Endothelial cell of umbilical vein (primary cell): ENCODE measurements at regions not wholly inside any gene's neighbourhood (a gene's known extent, or its start where the extent isn't known, plus 50 kb on each side); places are given as distances from the start of the nearest gene placed in this dataset.

ENCODE experiments used
- BruUV-seq: library from RNA; stranded (reverse); fragments of 400-500 nt; replicated peaks from 2 replicates; lab custom pipeline; 2021; lab: Mats Ljungman, UMichigan
- CTCF ChIA-PET: fragments of 300-600, 350-600 bp; sonication (Branson Sonifier 250); formaldehyde crosslinking; loops from one replicate; lab custom pipeline; 2021; ENCODE audit warnings: antibody characterized with exemption, inconsistent platforms; lab: Charles Lee
- POLR2A ChIA-PET: fragments of 300-600, 350-600 bp; sonication (Branson Sonifier 250); formaldehyde crosslinking; loops from one replicate; lab custom pipeline; 2021; ENCODE audit warnings: antibody characterized with exemption, inconsistent platforms; lab: Charles Lee
- DNase-seq: peaks from one replicate; pipeline ENCODE4 v3.0.0-alpha.2; 2011; ENCODE audit warnings: low read depth, low spot score
- FAIRE-seq: peaks from 2 replicates; lab custom pipeline; 2011; peaks lifted over from hg19 to GRCh38; lab: Jason Lieb, UNC
- H2AFZ ChIP-seq: 2 replicates; pipeline ENCODE4 v1.6.0; 2012; ENCODE audit warnings: low read depth, low read length, control low read depth, inconsistent platforms
- H3K27ac ChIP-seq: 2 replicates; pipeline ENCODE4 v1.5.1; 2011; ENCODE audit warnings: low read depth, mild to moderate bottlenecking, control low read depth, low read length, moderate library complexity; ENCODE audit not compliant: insufficient read depth
- H3K27me3 ChIP-seq, 2 experiments: 2 replicates each; pipeline versions ENCODE4 v1.6.0 to v1.6.1; 2011; ENCODE audit warnings: low read length in 2 of 2, mixed read lengths in 1 of 2; ENCODE audit not compliant: control insufficient read depth in 2 of 2, insufficient read depth in 2 of 2
- H3K36me3 ChIP-seq, 2 experiments: 2 replicates in 1 of 2; 3 replicates in 1 of 2; pipeline ENCODE4 v1.5.1; 2011; ENCODE audit warnings: low read length in 2 of 2, mild to moderate bottlenecking in 1 of 2, moderate library complexity in 1 of 2; ENCODE audit not compliant: control insufficient read depth in 2 of 2, insufficient read depth in 2 of 2; ENCODE audit errors: extremely low read depth in 1 of 2
- H3K4me1 ChIP-seq: 3 replicates; pipeline ENCODE4 v1.5.1; 2011; ENCODE audit warnings: mild to moderate bottlenecking, low read length; ENCODE audit not compliant: control insufficient read depth, insufficient read depth; ENCODE audit errors: extremely low read depth
- H3K4me2 ChIP-seq: 2 replicates; pipeline ENCODE4 v1.6.1; 2011; ENCODE audit warnings: low read length, control low read depth, mixed read lengths; ENCODE audit not compliant: insufficient read depth
- H3K4me3 ChIP-seq, 3 experiments: fragments of 200-600 bp in 1 of 3; sonication (generic), shearing (Covaris generic) in 1 of 3; replicated peaks in 1 of 3; 2 replicates each; pipeline ENCODE4 v1.5.1; 2011 to 2016; ENCODE audit warnings: control low read depth in 3 of 3, low read length in 3 of 3, mild to moderate bottlenecking in 2 of 3, inconsistent platforms in 1 of 3, low read depth in 1 of 3, moderate library complexity in 1 of 3; ENCODE audit not compliant: insufficient read depth in 1 of 3
- H3K79me2 ChIP-seq: 2 replicates; pipeline ENCODE4 v1.6.0; 2012; ENCODE audit warnings: low read length, inconsistent platforms; ENCODE audit not compliant: control insufficient read depth, insufficient read depth
- H3K9ac ChIP-seq: replicated peaks from 2 replicates; pipeline ENCODE3; 2011; ENCODE audit warnings: low read length, control low read depth; ENCODE audit not compliant: insufficient read depth; ENCODE audit errors: extremely low read depth
- H3K9me1 ChIP-seq: replicated peaks from 3 replicates; pipeline ENCODE4 v1.6.0; 2011; ENCODE audit warnings: mild to moderate bottlenecking, low read length; ENCODE audit not compliant: control insufficient read depth, insufficient read depth; ENCODE audit errors: extremely low read depth
- H3K9me3 ChIP-seq: replicated peaks from 2 replicates; pipeline ENCODE4 v1.5.1; 2012; ENCODE audit warnings: low read length, inconsistent platforms; ENCODE audit not compliant: control insufficient read depth, insufficient read depth
- H4K20me1 ChIP-seq: replicated peaks from 2 replicates; pipeline ENCODE3; 2011; ENCODE audit warnings: mild to moderate bottlenecking, low read length; ENCODE audit not compliant: control insufficient read depth, insufficient read depth; ENCODE audit errors: extremely low read depth
- EZH2 ChIP-seq: IDR thresholded peaks from 2 replicates; pipeline ENCODE4 v1.6.1; 2012; ENCODE audit warnings: borderline replicate concordance, low read depth, mild to moderate bottlenecking, moderate library complexity, low read length, inconsistent platforms; ENCODE audit not compliant: severe bottlenecking
- FOS ChIP-seq: IDR thresholded peaks from 2 replicates; pipeline ENCODE4 v1.6.1; 2011; ENCODE audit warnings: mild to moderate bottlenecking, low read length, moderate library complexity, borderline replicate concordance; ENCODE audit not compliant: insufficient read depth
- GATA2 ChIP-seq: IDR thresholded peaks from 2 replicates; pipeline ENCODE4 v1.7.0; 2011; ENCODE audit warnings: low read depth, mild to moderate bottlenecking, moderate library complexity, mixed read lengths, low read length; ENCODE audit not compliant: insufficient read length, insufficient read depth
- JUN ChIP-seq: IDR thresholded peaks from 2 replicates; pipeline ENCODE4 v1.6.1; 2011; ENCODE audit warnings: borderline replicate concordance, low read depth; ENCODE audit not compliant: insufficient read length, insufficient read depth
- MYC ChIP-seq: IDR thresholded peaks from one replicate; pipeline ENCODE4 v1.6.1; 2011; ENCODE audit warnings: mild to moderate bottlenecking, low read depth, low read length
- POLR2A ChIP-seq: IDR thresholded peaks from 2 replicates; pipeline ENCODE4 v1.6.1; 2012; ENCODE audit warnings: low read depth, mild to moderate bottlenecking, control low read depth, low read length
- POLR2AphosphoS5 ChIP-seq: IDR thresholded peaks from 2 replicates; pipeline ENCODE4 v1.6.1; 2012; ENCODE audit warnings: low read depth, mild to moderate bottlenecking, control low read depth, low read length, moderate library complexity; ENCODE audit not compliant: insufficient read depth
- dilution Hi-C: fragments of 300-500 bp; cut with MboI; formaldehyde crosslinking; loops from one replicate; pipeline ENCODE4 v1.15.0; 2019; ENCODE audit warnings: low sequenced_read_pairs; ENCODE audit not compliant: extremely low pct_ligation_motif_present
- intact Hi-C: fragments of 100-400 bp; cut with micrococcal nuclease; formaldehyde crosslinking; loops from one replicate; pipeline ENCODE4 v1.10.0; 2022
- TF ChIP-seq, protein P1 (sequence below): IDR thresholded peaks from 2 replicates; pipeline ENCODE4 v1.6.1; 2011; ENCODE audit not compliant: insufficient read depth, insufficient read length
- TF ChIP-seq, protein P2 (sequence below), 2 donors: IDR thresholded peaks; 1 replicate in 1 of 2; 2 replicates in 1 of 2; pipeline ENCODE4 v1.5.1; 2011; ENCODE audit warnings: low read length in 2 of 2, mild to moderate bottlenecking in 2 of 2, moderate library complexity in 2 of 2, control low read depth in 1 of 2, inconsistent platforms in 1 of 2, low read depth in 1 of 2; ENCODE audit not compliant: insufficient read depth in 1 of 2; ENCODE audit errors: extremely low read depth in 1 of 2

GRCh38 chr2:37798315-37799005 is 126.6 kb upstream of the RMDN2 start:
- Histone ChIP-seq H3K4me3 (no peak overlapping the region), H3K36me3 (no peaks in the 10 kb centered on the region), H3K4me1 (no peaks in the 10 kb centered on the region), H3K9me3 (no peaks in the 10 kb centered on the region), H2AFZ (no peak overlapping the region), H3K27me3 (no peaks in the 10 kb centered on the region), H4K20me1 (no peaks in the 10 kb centered on the region), H3K9ac (no peak overlapping the region), H3K4me2 (no peak overlapping the region), H3K27ac (no peak overlapping the region), H3K79me2 (no peaks in the 10 kb centered on the region), H3K9me1 (no peaks in the 10 kb centered on the region)
- BruUV-seq: no TSS peak
- dilution Hi-C loops: no loop called here
- POLR2A ChIA-PET: no interaction called here
- no peak for DNase-seq
- CTCF ChIA-PET: interaction anchor here (1.7 kb wide), 1 partner anchor 384 kb away, joined by 4 read pairs; no protein-coding TSS in a partner anchor
- no peak for TF ChIP-seq FOS
- TF ChIP-seq EZH2: no peak
- no peak for TF ChIP-seq MYC
- TF ChIP-seq POLR2AphosphoS5: no peak
- TF ChIP-seq, protein P1, sequence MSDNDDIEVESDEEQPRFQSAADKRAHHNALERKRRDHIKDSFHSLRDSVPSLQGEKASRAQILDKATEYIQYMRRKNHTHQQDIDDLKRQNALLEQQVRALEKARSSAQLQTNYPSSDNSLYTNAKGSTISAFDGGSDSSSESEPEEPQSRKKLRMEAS: no peak
- TF ChIP-seq JUN: no peak
- TF ChIP-seq GATA2: no peak
- TF ChIP-seq POLR2A: no peak
- TF ChIP-seq, protein P2, sequence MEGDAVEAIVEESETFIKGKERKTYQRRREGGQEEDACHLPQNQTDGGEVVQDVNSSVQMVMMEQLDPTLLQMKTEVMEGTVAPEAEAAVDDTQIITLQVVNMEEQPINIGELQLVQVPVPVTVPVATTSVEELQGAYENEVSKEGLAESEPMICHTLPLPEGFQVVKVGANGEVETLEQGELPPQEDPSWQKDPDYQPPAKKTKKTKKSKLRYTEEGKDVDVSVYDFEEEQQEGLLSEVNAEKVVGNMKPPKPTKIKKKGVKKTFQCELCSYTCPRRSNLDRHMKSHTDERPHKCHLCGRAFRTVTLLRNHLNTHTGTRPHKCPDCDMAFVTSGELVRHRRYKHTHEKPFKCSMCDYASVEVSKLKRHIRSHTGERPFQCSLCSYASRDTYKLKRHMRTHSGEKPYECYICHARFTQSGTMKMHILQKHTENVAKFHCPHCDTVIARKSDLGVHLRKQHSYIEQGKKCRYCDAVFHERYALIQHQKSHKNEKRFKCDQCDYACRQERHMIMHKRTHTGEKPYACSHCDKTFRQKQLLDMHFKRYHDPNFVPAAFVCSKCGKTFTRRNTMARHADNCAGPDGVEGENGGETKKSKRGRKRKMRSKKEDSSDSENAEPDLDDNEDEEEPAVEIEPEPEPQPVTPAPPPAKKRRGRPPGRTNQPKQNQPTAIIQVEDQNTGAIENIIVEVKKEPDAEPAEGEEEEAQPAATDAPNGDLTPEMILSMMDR (IDR thresholded peaks at IDR 0.05; ENCODE audit: extremely low read depth in 1 of 2, insufficient read depth in 1 of 2, low read depth in 1 of 2, low read length in 2 of 2): no peak
- no peak for FAIRE-seq
- intact Hi-C loops: no loop called here
